Embryonic facial prominence (tissue), 1 donor: ENCODE measurements at regions not wholly inside any gene's neighbourhood (a gene's known extent, or its start where the extent isn't known, plus 50 kb on each side); places are given as distances from the start of the nearest gene placed in this dataset.

ENCODE experiments used
- DNase-seq: peaks from one replicate; pipeline ENCODE4 v3.0.0-alpha.2; 2016; ENCODE audit errors: extremely low spot score

DNA sequence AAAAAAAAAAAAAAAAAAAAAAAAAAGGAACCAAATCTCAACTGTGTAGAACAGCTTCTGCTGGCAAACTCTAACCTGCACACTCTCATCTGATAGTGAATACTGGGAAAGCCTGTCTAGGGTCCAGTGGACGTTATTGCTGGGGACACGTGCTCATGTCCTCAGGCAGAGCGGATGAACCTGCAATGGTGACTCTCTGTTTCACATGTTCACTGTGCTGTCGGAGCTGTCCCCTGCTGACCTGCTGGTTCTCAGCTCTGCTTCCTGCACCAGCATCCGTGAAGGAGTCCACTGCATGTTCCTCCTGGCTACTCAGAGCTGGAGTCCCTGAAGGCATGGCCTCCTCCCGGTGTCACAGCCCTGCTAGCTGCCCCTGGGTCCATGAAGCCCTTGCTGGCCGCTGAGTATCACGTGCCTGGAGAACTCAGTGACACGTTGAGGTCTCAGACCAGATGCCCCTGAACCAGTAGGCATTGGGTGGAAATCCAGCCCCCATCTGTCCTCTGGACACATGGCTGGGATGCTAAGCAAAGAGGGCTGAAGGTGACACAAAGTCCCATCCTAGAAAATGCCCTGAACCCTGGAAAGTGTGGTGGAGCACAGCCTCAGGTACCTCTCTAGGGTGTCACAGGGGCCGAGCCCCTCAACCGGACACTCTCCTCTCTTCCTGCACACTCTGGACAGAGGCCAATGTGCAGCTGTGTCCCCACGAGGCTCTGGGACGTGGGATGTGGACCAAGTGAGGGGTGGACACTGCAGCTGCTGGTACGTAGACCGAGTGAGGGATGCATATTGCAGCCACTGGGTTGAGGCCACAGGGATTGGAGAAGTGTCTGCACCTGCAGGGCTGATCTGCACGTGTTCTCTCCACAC, 54.9 kb upstream of the FRMD1 start:
- no peak for DNase-seq

DNA sequence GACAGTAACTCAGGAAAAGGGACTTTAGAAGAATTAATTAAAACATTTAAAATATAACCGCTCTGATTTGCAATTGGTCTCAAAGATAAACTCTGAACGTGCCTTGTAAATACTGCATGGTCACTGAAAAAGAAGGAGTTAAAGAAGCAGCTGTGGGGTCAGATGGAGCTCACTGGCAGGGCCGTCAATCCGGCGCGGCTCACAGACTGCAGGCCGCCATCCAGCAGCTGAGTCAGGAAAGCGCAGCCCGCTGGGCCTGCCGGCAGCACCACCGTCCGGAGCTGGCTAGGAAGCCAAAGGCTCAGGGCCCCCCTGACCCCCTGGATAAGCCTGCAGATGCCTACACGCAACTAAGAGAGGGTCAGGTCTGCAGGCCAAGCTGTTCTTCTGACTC, 54.2 kb upstream of the FRMD1 start:
- DNase-seq = no peak

DNA sequence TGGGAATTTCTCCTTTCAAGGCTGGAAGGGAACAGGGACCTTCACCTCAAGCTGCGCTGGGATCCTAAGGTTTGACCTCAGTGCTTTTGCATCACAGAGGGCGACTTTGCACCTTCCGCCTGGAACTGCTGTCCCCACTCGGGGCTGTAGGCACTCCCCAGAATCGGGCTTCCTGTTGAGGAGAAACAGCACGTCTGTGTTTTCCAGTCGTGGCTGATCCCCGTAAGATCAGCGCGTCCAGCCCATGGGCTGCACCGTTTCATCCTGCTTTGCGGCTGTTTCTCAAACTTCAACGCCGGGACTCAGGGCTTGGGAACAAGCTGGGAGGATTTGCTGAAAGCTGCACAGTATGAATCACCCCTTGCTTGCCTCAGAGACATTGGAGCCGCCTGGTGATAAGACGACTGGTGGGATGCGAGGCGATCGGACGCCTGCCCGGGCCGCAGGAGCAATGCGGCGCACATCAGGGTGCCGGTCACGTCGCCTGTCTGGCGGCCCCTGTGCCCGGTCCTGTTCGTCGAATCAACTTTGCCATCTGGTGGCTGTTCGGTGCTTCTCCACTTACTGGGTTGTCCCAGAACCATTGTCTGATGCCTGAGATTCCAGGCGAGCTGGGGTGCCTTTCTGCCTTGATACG, 53.6 kb upstream of the FRMD1 start:
- DNase-seq = no peak

DNA sequence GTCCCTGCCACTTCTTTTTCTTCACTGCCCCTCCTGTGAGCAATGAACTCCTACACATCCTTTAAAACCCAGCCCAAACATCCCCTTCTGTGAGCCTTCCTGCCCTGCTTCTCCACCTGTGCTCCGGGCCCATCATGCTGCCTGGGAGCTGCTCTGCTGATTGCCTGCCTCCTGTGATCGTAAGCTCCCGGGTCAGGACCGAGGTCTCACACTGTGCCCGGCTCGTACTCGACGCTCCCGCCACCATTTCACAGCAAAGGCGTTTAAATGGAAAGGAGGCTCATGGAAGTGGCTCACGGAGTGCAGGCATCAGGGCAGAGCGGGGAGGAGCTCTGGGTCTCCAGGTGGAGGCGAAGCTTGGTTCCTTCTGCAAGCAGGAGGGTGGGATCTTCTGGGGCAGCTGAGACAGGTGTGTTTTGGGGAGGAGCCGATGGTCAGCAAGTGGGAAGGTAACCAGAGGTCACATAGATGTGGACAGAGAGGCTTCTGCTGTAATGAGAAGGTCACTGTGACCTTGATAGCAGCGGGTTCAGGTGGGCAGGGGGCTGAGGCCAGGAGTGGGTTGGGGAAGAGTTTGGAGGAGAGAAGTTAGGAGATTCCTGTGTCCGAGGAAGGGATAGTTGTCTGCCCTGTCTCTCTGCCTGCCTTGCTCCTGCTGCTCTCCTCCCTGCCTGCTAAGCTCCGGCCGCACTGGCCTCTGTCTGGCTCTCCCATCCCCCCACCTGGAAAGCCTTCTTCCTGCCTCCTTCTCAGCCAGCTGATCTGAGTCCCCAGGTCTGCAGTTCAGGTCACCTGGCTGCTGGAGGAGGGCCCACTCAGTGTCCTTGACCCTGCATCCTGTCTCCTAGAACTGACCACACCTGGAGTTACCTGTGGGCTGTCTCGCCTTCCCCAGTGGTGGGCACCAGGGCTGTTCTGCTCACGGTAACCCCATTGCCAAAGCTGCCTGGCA, 52.7 kb upstream of the FRMD1 start:
- DNase-seq = no peak

DNA sequence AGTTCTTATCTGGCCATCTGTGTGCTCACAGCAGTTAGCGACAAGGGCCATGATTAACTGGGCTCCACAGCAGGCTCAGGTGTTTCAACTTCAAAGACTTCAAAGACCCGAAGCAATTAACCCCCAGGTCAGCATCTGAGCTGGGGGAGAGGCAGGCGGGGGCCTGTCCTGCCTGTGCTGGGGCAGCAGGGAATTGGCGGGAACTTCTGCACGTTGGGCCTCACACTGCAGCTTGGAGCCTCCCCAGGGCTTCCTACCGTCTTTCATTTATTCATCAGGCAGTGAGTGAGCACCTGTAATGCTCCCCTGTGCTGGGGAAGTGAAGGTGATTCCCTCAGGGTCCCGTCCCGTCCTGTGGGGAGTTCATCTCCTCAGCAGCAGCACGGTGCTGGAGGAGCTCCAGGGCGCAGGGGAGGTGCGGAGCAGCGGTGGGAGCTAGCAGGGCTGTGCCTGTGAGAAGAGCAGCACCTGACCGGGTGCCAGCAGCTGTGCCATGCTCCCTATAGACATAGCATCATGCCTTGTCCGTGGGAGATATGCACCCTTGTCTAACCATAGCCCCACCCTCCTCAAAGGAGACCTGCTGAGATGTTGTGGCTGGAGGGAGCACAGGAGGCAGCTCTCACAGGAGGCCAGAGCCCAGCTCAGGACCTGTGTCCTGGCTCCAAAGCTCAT, 51.8 kb upstream of the FRMD1 start:
- DNase-seq = no peak

DNA sequence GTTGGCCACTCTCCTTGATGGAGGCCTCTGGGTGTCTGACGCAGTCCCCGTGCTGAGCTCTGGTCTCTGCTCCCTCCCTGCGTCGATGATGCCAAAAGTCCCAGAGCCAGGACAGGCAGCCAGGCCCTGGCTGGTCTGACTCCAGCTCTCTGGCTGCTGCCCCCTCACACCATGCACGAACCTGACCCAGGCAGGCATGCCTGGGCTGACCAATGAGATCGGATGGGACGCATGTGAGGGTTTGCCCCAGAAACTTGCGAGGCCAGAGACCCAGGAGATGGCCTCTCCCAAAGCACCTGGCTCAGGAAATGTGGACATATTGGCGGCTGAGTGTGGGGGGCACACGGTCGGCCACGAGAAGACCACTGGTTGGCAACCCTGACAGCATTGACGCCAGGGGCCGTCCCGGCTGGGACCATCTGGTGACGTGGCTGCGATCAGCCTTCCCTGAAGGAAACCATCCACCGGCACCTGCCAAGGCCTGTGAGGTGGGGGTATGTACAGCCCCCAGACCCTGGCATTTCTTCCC, 51.2 kb upstream of the FRMD1 start:
- no peak for DNase-seq

DNA sequence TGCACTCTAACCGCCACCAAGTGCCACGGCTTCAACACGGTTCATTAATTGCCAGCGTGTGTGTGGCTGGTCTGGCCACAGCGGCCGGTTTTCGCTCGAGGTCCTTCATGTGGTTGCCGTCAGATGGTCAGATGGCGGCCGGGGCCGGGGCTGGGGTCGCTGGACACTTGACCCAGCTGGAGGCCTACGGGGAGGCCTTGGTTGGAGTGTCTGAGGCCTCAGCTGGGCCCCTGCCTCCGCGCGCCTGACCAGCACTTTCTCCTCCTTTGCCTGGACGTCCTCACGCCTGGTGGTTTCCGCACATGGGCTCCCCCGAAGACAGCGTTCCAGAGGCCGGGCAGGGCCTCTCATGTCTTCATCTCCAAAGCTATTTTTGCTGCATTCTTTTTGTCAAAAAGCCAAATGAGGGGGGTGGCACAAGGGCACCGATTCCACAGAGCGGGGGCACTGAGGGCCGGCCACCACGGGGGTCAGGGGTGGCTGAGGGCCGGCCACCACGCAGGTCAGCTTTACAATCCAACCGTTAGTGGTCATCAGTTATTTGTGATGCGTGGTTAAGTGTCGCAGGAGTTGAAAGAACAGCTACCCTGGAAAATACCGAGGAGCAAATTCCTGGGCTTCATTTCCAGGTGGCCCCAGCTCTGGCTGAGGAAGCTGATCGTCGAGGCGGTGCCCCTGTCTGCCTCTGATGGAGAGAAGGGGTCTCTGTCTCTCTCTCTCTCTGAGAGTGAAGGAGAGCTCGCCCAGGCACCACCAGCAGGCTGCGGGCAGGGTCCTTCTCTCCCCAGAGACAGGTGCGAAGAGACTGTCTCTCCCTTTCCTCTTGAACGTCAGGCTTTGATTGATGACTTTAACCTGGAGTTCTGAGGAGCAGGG, 50.5 kb upstream of the FRMD1 start:
- no peak for DNase-seq

DNA sequence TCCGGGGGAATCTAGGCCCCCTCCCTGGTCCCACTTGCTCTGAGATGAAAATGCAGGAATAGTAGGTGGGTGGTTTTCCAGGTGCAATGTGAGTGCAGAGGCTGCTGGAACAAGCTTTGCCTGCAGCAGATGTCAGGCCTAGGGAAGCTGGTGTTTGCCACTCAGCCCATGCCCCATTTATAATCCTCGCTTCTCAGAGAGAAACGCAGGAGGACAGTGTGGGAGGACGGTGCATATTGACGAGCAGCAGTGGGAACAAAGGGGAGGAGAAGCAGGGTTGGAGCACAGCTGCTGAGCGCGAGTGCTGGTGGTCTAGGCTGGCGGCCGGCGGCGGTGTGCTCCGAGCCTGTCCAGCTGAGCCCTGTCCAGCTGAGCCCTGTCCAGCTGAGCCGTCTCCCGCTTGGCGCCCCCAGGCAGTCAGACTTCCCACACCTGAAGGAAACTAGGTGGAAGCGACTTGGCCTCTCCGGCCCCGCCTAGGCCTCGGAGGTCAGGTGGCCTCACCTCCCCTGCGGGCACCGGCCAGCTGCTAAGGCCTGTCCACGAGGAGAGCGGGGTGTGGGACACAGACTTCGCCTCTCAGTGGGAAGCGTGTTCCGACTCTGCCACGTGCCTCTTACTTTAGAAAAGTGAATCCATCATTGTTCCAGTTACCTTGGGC, 49.7 kb upstream of the FRMD1 start:
- no peak for DNase-seq
